T-cell (primary cell): ENCODE measurements at regions not wholly inside any gene's neighbourhood (a gene's known extent, or its start where the extent isn't known, plus 50 kb on each side); places are given as distances from the start of the nearest gene placed in this dataset.

ENCODE experiments used
- ATAC-seq, 4 experiments: fragments of 200-7000 bp in 3 of 4; fragments of 150-1000 bp in 1 of 4; cut with Tn5 transposase; replicated peaks in 1 of 4; 1 replicate in 3 of 4; 2 replicates in 1 of 4; pipeline ENCODE4 v1.10.0; 2021; ENCODE audit warnings: moderate library complexity in 3 of 4, mild to moderate bottlenecking in 2 of 4, moderate number of reproducible peaks in 1 of 4
- CTCF ChIA-PET, 2 donors: fragments of 300-600 bp; sonication (Branson Sonifier 250); formaldehyde crosslinking; loops; one replicate each; lab custom pipeline; 2022; ENCODE audit warnings: antibody characterized with exemption in 2 of 2; lab: Charles Lee
- POLR2A ChIA-PET, 2 donors: fragments of 300-600 bp; sonication (Branson Sonifier 250); formaldehyde crosslinking; loops; one replicate each; lab custom pipeline; 2022; ENCODE audit warnings: antibody characterized with exemption in 2 of 2; lab: Charles Lee
- DNase-seq, 35 experiments: peaks; one replicate each; pipeline versions ENCODE4 v3.0.0 to v3.0.0-alpha.2; 2013 to 2023
- H3K27ac ChIP-seq: one replicate; pipeline ENCODE4 v1.5.1; 2013; ENCODE audit warnings: low read length
- H3K27me3 ChIP-seq, 2 experiments: replicated peaks in 1 of 2; 1 replicate in 1 of 2; 2 replicates in 1 of 2; pipeline versions ENCODE4 v1.6.1 to v1.7.0; 2013; ENCODE audit warnings: low read length in 1 of 2, mixed read lengths in 1 of 2; ENCODE audit not compliant: control insufficient read depth in 2 of 2, insufficient read depth in 2 of 2; ENCODE audit errors: extremely low read depth in 1 of 2
- H3K36me3 ChIP-seq, 2 donors: 1 replicate in 1 of 2; 2 replicates in 1 of 2; pipeline versions ENCODE4 v1.6.1 to v1.7.0; 2013; ENCODE audit warnings: low read length in 1 of 2; ENCODE audit not compliant: control insufficient read depth in 2 of 2, insufficient read depth in 1 of 2; ENCODE audit errors: extremely low read depth in 1 of 2
- H3K4me1 ChIP-seq, 2 experiments: 1 replicate in 1 of 2; 2 replicates in 1 of 2; pipeline versions ENCODE4 v1.6.1 to v1.7.0; 2013; ENCODE audit warnings: low read length in 2 of 2, mixed read lengths in 1 of 2; ENCODE audit not compliant: insufficient read depth in 2 of 2, control insufficient read depth in 1 of 2; ENCODE audit errors: extremely low read depth in 1 of 2
- H3K4me3 ChIP-seq, 2 donors: 1 replicate in 1 of 2; 2 replicates in 1 of 2; pipeline versions ENCODE4 v1.5.1 to v1.7.0; 2013; ENCODE audit warnings: mild to moderate bottlenecking in 2 of 2, low read length in 1 of 2, moderate library complexity in 1 of 2; ENCODE audit not compliant: control insufficient read depth in 1 of 2; ENCODE audit errors: extremely low read depth in 1 of 2
- H3K9me3 ChIP-seq: 2 replicates; pipeline ENCODE4 v1.7.0; 2013
- H3K27ac Mint-ChIP-seq, 2 donors: one replicate each; pipeline ENCODE4 v1.8.0; 2020 to 2021; ENCODE audit warnings: mild to moderate bottlenecking in 2 of 2, mixed read lengths in 2 of 2
- H3K27me3 Mint-ChIP-seq, 2 donors: one replicate each; pipeline ENCODE4 v1.8.0; 2021 to 2022; ENCODE audit warnings: mixed read lengths in 2 of 2
- H3K36me3 Mint-ChIP-seq: one replicate; pipeline ENCODE4 v1.8.0; 2021; ENCODE audit warnings: mixed read lengths
- H3K4me1 Mint-ChIP-seq, 3 donors: one replicate each; pipeline ENCODE4 v1.8.0; 2020 to 2022; ENCODE audit warnings: mixed read lengths in 3 of 3, mild to moderate bottlenecking in 1 of 3
- H3K4me3 Mint-ChIP-seq, 3 donors: one replicate each; pipeline ENCODE4 v1.8.0; 2020 to 2022; ENCODE audit warnings: mild to moderate bottlenecking in 3 of 3, mixed read lengths in 3 of 3, moderate library complexity in 3 of 3
- H3K9me3 Mint-ChIP-seq, 3 donors: one replicate each; pipeline ENCODE4 v1.8.0; 2020 to 2022; ENCODE audit warnings: mixed read lengths in 3 of 3
- WGBS: methylation state at CpG from one replicate; pipeline ENCODE4 v1.1.5; 2013; ENCODE audit warnings: missing lambda C conversion rate; ENCODE audit not compliant: insufficient coverage; 5-methylcytosine and 5-hydroxymethylcytosine counted together

- CTCF ChIA-PET, result no interaction called here
- 75% methylated on average over 2 of the region's 6 CpGs for WGBS
Observed at GRCh38 chr16:54652201-54652770, 278.4 kb upstream of the IRX5 start.

GRCh38 chr16:54651440-54652195, 279.0 kb upstream of the IRX5 start:
- H3K27me3 Mint-ChIP-seq, result peaks cover 30 to 31% of the 10 kb centered on the region in 2 donors

More at GRCh38 chr16:54652201-54652770, 278.4 kb upstream of the IRX5 start:
- no peak overlapping the region for H3K4me3 ChIP-seq
- ATAC-seq (no peak), DNase-seq (no peak)
- H3K36me3 Mint-ChIP-seq, result no peaks in the 10 kb centered on the region
- H3K27me3 ChIP-seq, result peaks cover 0 to 11% of the 10 kb centered on the region in 2 experiments
- peaks cover 4 to 8% (median 8%) of the 10 kb centered on the region in 3 donors for H3K4me1 Mint-ChIP-seq
- H3K27me3 Mint-ChIP-seq, result peaks cover 31 to 35% of the 10 kb centered on the region in 2 donors
- no peak overlapping the region for H3K4me3 Mint-ChIP-seq
- H3K36me3 ChIP-seq, result no peaks in the 10 kb centered on the region
- H3K9me3 Mint-ChIP-seq, result no peaks in the 10 kb centered on the region
- POLR2A ChIA-PET, result no interaction called here
- H3K27ac ChIP-seq, result no peak overlapping the region
- no peaks in the 10 kb centered on the region for H3K9me3 ChIP-seq
- no peaks in the 10 kb centered on the region for H3K4me1 ChIP-seq
- no peak overlapping the region for H3K27ac Mint-ChIP-seq

GRCh38 chr16:54649876-54650275, 280.8 kb upstream of the IRX5 start:
- Histone ChIP-seq H3K4me3 (no peak overlapping the region), H3K27me3 (peaks cover 0 to 6% of the 10 kb centered on the region in 2 experiments), H3K4me1 (no peaks in the 10 kb centered on the region), H3K36me3 (no peaks in the 10 kb centered on the region), H3K9me3 (no peaks in the 10 kb centered on the region), H3K27ac (no peak overlapping the region)
- DNase-seq (no peak), ATAC-seq (no peak)
- no CpG with 5 or more reads among the region's 6 CpGs for WGBS
- peaks cover 19 to 22% of the 10 kb centered on the region in 2 donors for H3K27me3 Mint-ChIP-seq
- H3K9me3 Mint-ChIP-seq, result no peaks in the 10 kb centered on the region
- no peak overlapping the region for H3K4me3 Mint-ChIP-seq
- no peaks in the 10 kb centered on the region for H3K4me1 Mint-ChIP-seq
- POLR2A ChIA-PET, result no interaction called here
- no peak overlapping the region for H3K27ac Mint-ChIP-seq
- CTCF ChIA-PET, result no interaction called here
- H3K36me3 Mint-ChIP-seq, result no peaks in the 10 kb centered on the region

More at GRCh38 chr16:54651440-54652195, 279.0 kb upstream of the IRX5 start:
- H3K4me3 Mint-ChIP-seq, result no peak overlapping the region
- H3K36me3 Mint-ChIP-seq, result no peaks in the 10 kb centered on the region
- Histone ChIP-seq H3K9me3 (no peaks in the 10 kb centered on the region), H3K4me3 (no peak overlapping the region), H3K36me3 (no peaks in the 10 kb centered on the region), H3K4me1 (no peaks in the 10 kb centered on the region), H3K27me3 (peaks cover 0 to 11% of the 10 kb centered on the region in 2 experiments), H3K27ac (no peak overlapping the region)
- whole genome bisulfite sequencing, result 59% methylated on average over 9 of the region's 19 CpGs
- DNase-seq (no peak), ATAC-seq (no peak)
- peaks cover 4 to 8% (median 8%) of the 10 kb centered on the region in 3 donors for H3K4me1 Mint-ChIP-seq
- POLR2A ChIA-PET, result no interaction called here
- CTCF ChIA-PET, result no interaction called here
- H3K27ac Mint-ChIP-seq, result no peak overlapping the region
- no peaks in the 10 kb centered on the region for H3K9me3 Mint-ChIP-seq

GRCh38 chr16:54648575-54648974, 282.1 kb upstream of the IRX5 start:
- no peaks in the 10 kb centered on the region for H3K4me1 Mint-ChIP-seq
- H3K4me3 Mint-ChIP-seq, result no peak overlapping the region
- H3K4me3 ChIP-seq, result no peak overlapping the region
- no peaks in the 10 kb centered on the region for H3K4me1 ChIP-seq
- WGBS, result 59% methylated on average over 4 of the region's 10 CpGs
- H3K9me3 ChIP-seq, result no peaks in the 10 kb centered on the region
- ATAC-seq, result no peak
- CTCF ChIA-PET, result interaction anchor here in 1 of 2 donors (0.6 kb wide), 1 partner anchor 17 kb away, joined by 4 read pairs; no protein-coding TSS in a partner anchor
- peaks cover 0 to 6% of the 10 kb centered on the region in 2 experiments for H3K27me3 ChIP-seq
- no peak overlapping the region for H3K27ac ChIP-seq
- DNase-seq, result no peak
- H3K36me3 Mint-ChIP-seq, result no peaks in the 10 kb centered on the region
- H3K36me3 ChIP-seq, result no peaks in the 10 kb centered on the region
- POLR2A ChIA-PET, result no interaction called here
- H3K9me3 Mint-ChIP-seq, result no peaks in the 10 kb centered on the region
- H3K27me3 Mint-ChIP-seq, result peaks cover 7 to 10% of the 10 kb centered on the region in 2 donors
- no peak overlapping the region for H3K27ac Mint-ChIP-seq

DNA sequence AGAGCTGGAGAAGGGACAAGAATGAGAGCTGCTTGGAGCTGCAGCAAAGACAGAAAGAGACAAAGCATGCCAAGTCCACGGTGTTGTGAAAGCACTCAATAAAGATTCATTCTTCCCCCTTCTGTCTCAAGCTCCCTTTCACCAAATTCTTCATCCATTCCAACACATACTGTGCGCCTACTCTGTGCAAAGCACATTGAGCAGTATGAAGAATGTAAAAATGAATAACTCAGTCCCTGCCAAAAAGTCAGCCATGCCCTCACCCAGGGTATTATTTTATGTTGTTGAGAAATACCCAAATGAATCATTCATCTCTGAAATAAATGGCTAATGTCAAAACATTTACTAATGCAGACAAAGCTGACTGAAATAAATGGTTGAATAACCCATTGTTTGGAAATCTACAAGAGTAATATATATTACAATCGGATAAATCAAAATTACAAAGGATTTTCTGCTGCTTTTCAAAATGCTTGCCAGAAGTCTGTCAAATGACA, 282.9 kb upstream of the IRX5 start:
- Histone ChIP-seq H3K9me3 (no peaks in the 10 kb centered on the region), H3K27me3 (peaks cover 0 to 6% of the 10 kb centered on the region in 2 experiments), H3K4me3 (no peak overlapping the region), H3K27ac (no peak overlapping the region), H3K4me1 (no peaks in the 10 kb centered on the region), H3K36me3 (no peaks in the 10 kb centered on the region)
- POLR2A ChIA-PET, result interaction anchor here in 1 of 2 donors (0.6 kb wide), 1 partner anchor 96 kb away, joined by 3 read pairs; no protein-coding TSS in a partner anchor
- CTCF ChIA-PET, result no interaction called here
- no peaks in the 10 kb centered on the region for H3K36me3 Mint-ChIP-seq
- H3K4me3 Mint-ChIP-seq, result no peak overlapping the region
- DNase-seq (no peak), ATAC-seq (no peak)
- H3K4me1 Mint-ChIP-seq, result no peaks in the 10 kb centered on the region
- no CpG with 5 or more reads among the region's 3 CpGs for WGBS
- H3K9me3 Mint-ChIP-seq, result no peaks in the 10 kb centered on the region
- H3K27me3 Mint-ChIP-seq, result peaks cover 7 to 11% of the 10 kb centered on the region in 2 donors
- H3K27ac Mint-ChIP-seq, result no peak overlapping the region

- Histone ChIP-seq H3K9me3 (no peaks in the 10 kb centered on the region), H3K4me3 (no peak overlapping the region), H3K4me1 (no peaks in the 10 kb centered on the region), H3K36me3 (no peaks in the 10 kb centered on the region), H3K27me3 (peaks cover 0 to 6% of the 10 kb centered on the region in 2 experiments), H3K27ac (no peak overlapping the region)
- Mint-ChIP-seq H3K9me3 (peaks cover 0 to under 1% (median 0%) of the 10 kb centered on the region in 3 donors), H3K4me3 (no peak overlapping the region), H3K36me3 (no peaks in the 10 kb centered on the region), H3K27ac (no peak overlapping the region), H3K4me1 (no peaks in the 10 kb centered on the region), H3K27me3 (peaks cover 8 to 15% of the 10 kb centered on the region in 2 donors)
- no peak for ATAC-seq
- CTCF ChIA-PET, result no interaction called here
- 100% methylated on average over 2 of the region's 3 CpGs for WGBS
- no peak for DNase-seq
- POLR2A ChIA-PET, result interaction anchor here in 1 of 2 donors (0.6 kb wide), 1 partner anchor 96 kb away, joined by 3 read pairs; no protein-coding TSS in a partner anchor
Observed at GRCh38 chr16:54647216-54647615, 283.4 kb upstream of the IRX5 start.
